Neural progenitor cell (in vitro differentiated cells): ENCODE measurements at regions not wholly inside any gene's neighbourhood (a gene's known extent, or its start where the extent isn't known, plus 50 kb on each side); places are given as distances from the start of the nearest gene placed in this dataset.

ENCODE experiments used
- DNase-seq: peaks from one replicate; pipeline ENCODE4 v3.0.0-alpha.2; 2016; ENCODE audit warnings: low spot score
- H2AFZ ChIP-seq: fragments of 200-600 bp; sonication (generic); replicated peaks from 2 replicates; pipeline ENCODE4 v1.6.1; 2016; ENCODE audit warnings: antibody characterized with exemption
- H3F3A ChIP-seq: fragments of 200-600 bp; sonication (generic); 2 replicates; pipeline ENCODE4 v1.6.1; 2016; ENCODE audit warnings: antibody characterized with exemption, low read depth
- H3K27ac ChIP-seq: fragments of 200-600 bp; sonication (generic); 2 replicates; pipeline ENCODE4 v1.5.1; 2016; ENCODE audit warnings: mild to moderate bottlenecking
- H3K27me3 ChIP-seq: fragments of 200-600 bp; sonication (generic); 2 replicates; pipeline ENCODE4 v1.6.1; 2016; ENCODE audit warnings: mild to moderate bottlenecking, moderate library complexity
- H3K36me3 ChIP-seq: fragments of 200-600 bp; sonication (generic); 2 replicates; pipeline ENCODE4 v1.5.1; 2016
- H3K4me1 ChIP-seq: fragments of 200-600 bp; sonication (generic); 2 replicates; pipeline ENCODE4 v1.6.1; 2016; ENCODE audit warnings: mixed run types
- H3K4me2 ChIP-seq: fragments of 200-600 bp; sonication (generic); 2 replicates; pipeline ENCODE4 v1.6.1; 2016
- H3K4me3 ChIP-seq: fragments of 200-600 bp; sonication (generic); 2 replicates; pipeline ENCODE4 v1.5.1; 2016
- H3K79me2 ChIP-seq: fragments of 200-600 bp; sonication (generic); 2 replicates; pipeline ENCODE4 v1.6.1; 2016; ENCODE audit warnings: low read depth
- H3K9ac ChIP-seq: fragments of 200-600 bp; sonication (generic); 2 replicates; pipeline ENCODE4 v1.6.1; 2016
- H3K9me3 ChIP-seq: fragments of 200-600 bp; sonication (generic); 2 replicates; pipeline ENCODE4 v1.5.1; 2016; ENCODE audit warnings: low read depth
- H4K20me1 ChIP-seq: fragments of 200-600 bp; sonication (generic); 2 replicates; pipeline ENCODE4 v1.6.1; 2016; ENCODE audit warnings: low read depth
- H3K27ac Mint-ChIP-seq: 3 replicates; pipeline ENCODE4 v1.8.0; 2021; ENCODE audit warnings: mixed read lengths
- H3K27me3 Mint-ChIP-seq: 2 replicates; pipeline ENCODE4 v1.8.0; 2022; ENCODE audit warnings: low read depth, mild to moderate bottlenecking, inconsistent platforms, moderate library complexity, mixed read lengths; ENCODE audit not compliant: insufficient read depth
- H3K36me3 Mint-ChIP-seq: 3 replicates; pipeline ENCODE4 v1.8.0; 2021; ENCODE audit warnings: mixed read lengths
- H3K4me1 Mint-ChIP-seq: 3 replicates; pipeline ENCODE4 v1.8.0; 2021; ENCODE audit warnings: mixed read lengths
- H3K4me3 Mint-ChIP-seq: 3 replicates; pipeline ENCODE4 v1.8.0; 2021; ENCODE audit warnings: mild to moderate bottlenecking, moderate library complexity, mixed read lengths
- H3K9me3 Mint-ChIP-seq: 3 replicates; pipeline ENCODE4 v1.8.0; 2020; ENCODE audit warnings: mixed read lengths
- EZH2 ChIP-seq: fragments of 200-600 bp; sonication (generic); IDR thresholded peaks from 2 replicates; pipeline ENCODE4 v1.6.1; 2017; ENCODE audit warnings: antibody characterized with exemption, mild to moderate bottlenecking, moderate library complexity
- EZH2phosphoT487 ChIP-seq: fragments of 200-600 bp; sonication (generic); IDR thresholded peaks from 2 replicates; pipeline ENCODE4 v1.6.1; 2017; ENCODE audit warnings: antibody characterized with exemption
- TF ChIP-seq, protein P1 (sequence below): fragments of 200-600 bp; sonication (generic); IDR thresholded peaks from 2 replicates; pipeline ENCODE4 v1.5.1; 2017; ENCODE audit warnings: antibody characterized with exemption, mild to moderate bottlenecking

DNA sequence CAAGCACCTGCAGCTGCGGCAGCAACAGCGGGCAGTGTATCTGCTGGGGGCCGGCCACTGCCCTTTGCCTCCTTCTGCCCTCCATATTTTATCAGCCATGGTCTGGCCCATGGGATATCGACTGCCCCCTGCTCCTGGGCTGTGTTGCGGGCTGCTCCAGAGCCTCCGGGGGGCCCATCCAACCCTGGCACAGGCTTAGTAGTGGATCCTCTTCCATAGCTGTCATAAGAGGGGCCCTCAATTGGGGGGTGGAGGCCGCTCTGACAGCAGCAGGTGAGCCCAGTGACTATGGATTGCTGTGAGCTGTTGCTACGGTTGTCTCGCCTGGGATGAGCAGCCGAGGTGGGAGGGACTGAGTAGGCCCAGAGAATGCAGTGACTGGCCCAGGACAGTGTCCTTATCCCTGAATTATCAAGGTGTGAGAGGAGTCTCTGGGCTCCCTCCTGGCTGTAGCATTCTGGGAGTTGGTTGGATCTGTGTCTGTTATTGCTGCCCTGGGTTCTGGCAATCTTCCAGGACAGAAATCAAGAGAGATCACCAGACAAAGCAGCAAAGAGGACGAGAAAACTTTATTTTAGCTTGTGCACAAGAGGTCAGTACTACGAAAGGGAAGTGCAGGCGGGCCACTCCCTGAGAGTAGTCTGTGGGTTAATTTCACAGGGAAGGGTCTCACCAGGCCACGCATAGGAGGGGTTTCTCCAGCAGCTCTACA is 145.1 kb downstream of the ASB1 start:
- Mint-ChIP-seq H3K4me3 (no peak overlapping the region), H3K9me3 (no peaks in the 10 kb centered on the region), H3K36me3 (no peaks in the 10 kb centered on the region), H3K4me1 (peaks cover 21% of the 10 kb centered on the region), H3K27ac (no peak overlapping the region), H3K27me3 (peaks cover 2% of the 10 kb centered on the region)
- TF ChIP-seq EZH2 (no peak), EZH2phosphoT487 (no peak)
- TF ChIP-seq, protein P1, sequence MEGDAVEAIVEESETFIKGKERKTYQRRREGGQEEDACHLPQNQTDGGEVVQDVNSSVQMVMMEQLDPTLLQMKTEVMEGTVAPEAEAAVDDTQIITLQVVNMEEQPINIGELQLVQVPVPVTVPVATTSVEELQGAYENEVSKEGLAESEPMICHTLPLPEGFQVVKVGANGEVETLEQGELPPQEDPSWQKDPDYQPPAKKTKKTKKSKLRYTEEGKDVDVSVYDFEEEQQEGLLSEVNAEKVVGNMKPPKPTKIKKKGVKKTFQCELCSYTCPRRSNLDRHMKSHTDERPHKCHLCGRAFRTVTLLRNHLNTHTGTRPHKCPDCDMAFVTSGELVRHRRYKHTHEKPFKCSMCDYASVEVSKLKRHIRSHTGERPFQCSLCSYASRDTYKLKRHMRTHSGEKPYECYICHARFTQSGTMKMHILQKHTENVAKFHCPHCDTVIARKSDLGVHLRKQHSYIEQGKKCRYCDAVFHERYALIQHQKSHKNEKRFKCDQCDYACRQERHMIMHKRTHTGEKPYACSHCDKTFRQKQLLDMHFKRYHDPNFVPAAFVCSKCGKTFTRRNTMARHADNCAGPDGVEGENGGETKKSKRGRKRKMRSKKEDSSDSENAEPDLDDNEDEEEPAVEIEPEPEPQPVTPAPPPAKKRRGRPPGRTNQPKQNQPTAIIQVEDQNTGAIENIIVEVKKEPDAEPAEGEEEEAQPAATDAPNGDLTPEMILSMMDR = no peak
- DNase-seq = no peak
- Histone ChIP-seq H3K9me3 (no peaks in the 10 kb centered on the region), H3K4me3 (no peak overlapping the region), H3K27me3 (peaks cover 6% of the 10 kb centered on the region), H3K9ac (no peak overlapping the region), H3K4me1 (no peaks in the 10 kb centered on the region), H2AFZ (no peak overlapping the region), H3K79me2 (no peaks in the 10 kb centered on the region), H3F3A (no peaks in the 10 kb centered on the region), H3K4me2 (no peak overlapping the region), H4K20me1 (no peaks in the 10 kb centered on the region), H3K36me3 (no peaks in the 10 kb centered on the region), H3K27ac (no peak overlapping the region)

- no peaks in the 10 kb centered on the region for H3F3A ChIP-seq
- no peak overlapping the region for H2AFZ ChIP-seq
- H3K27me3 Mint-ChIP-seq = peaks cover 2% of the 10 kb centered on the region
- H3K36me3 ChIP-seq = no peaks in the 10 kb centered on the region
- H3K4me1 ChIP-seq = no peaks in the 10 kb centered on the region
- no peaks in the 10 kb centered on the region for H3K36me3 Mint-ChIP-seq
- H3K27ac Mint-ChIP-seq = no peak overlapping the region
- H3K9ac ChIP-seq = no peak overlapping the region
- H4K20me1 ChIP-seq = no peaks in the 10 kb centered on the region
- no peaks in the 10 kb centered on the region for H3K9me3 Mint-ChIP-seq
- H3K9me3 ChIP-seq = no peaks in the 10 kb centered on the region
- peak; percentile 38 for DNase-seq
- H3K27ac ChIP-seq = no peak overlapping the region
- H3K4me1 Mint-ChIP-seq = peaks cover 21% of the 10 kb centered on the region
- peaks cover 6% of the 10 kb centered on the region for H3K27me3 ChIP-seq
- H3K4me3 Mint-ChIP-seq = no peak overlapping the region
- TF ChIP-seq, protein P1 = peak; percentile 70
- no peak for TF ChIP-seq EZH2
- no peak overlapping the region for H3K4me2 ChIP-seq
- no peaks in the 10 kb centered on the region for H3K79me2 ChIP-seq
- H3K4me3 ChIP-seq = no peak overlapping the region
These were observed 146.5 kb downstream of the ASB1 start for GRCh38 chr2:238573065-238573778.

GRCh38 chr2:238573916-238574315 is 147.2 kb downstream of the ASB1 start:
- H3K4me1 Mint-ChIP-seq = peaks cover 18% of the 10 kb centered on the region
- no peaks in the 10 kb centered on the region for H3K9me3 Mint-ChIP-seq
- Histone ChIP-seq H3K36me3 (no peaks in the 10 kb centered on the region), H3K4me2 (no peak overlapping the region), H3K27ac (no peak overlapping the region), H3K9me3 (no peaks in the 10 kb centered on the region), H3K4me3 (no peak overlapping the region), H3K9ac (no peak overlapping the region), H3K27me3 (peaks cover 6% of the 10 kb centered on the region), H4K20me1 (no peaks in the 10 kb centered on the region), H3F3A (no peaks in the 10 kb centered on the region), H3K4me1 (no peaks in the 10 kb centered on the region), H3K79me2 (no peaks in the 10 kb centered on the region), H2AFZ (no peak overlapping the region)
- no peak for DNase-seq
- no peak overlapping the region for H3K4me3 Mint-ChIP-seq
- TF ChIP-seq EZH2 (no peak), EZH2phosphoT487 (no peak)
- TF ChIP-seq, protein P1 = no peak
- peaks cover 2% of the 10 kb centered on the region for H3K27me3 Mint-ChIP-seq
- no peak overlapping the region for H3K27ac Mint-ChIP-seq
- no peaks in the 10 kb centered on the region for H3K36me3 Mint-ChIP-seq
